Progenitor cell of endocrine pancreas (in vitro differentiated cells): ENCODE measurements at regions not wholly inside any gene's neighbourhood (a gene's known extent, or its start where the extent isn't known, plus 50 kb on each side); places are given as distances from the start of the nearest gene placed in this dataset.

Experiments used
- DNase-seq: peaks from one replicate; pipeline ENCODE4 v3.0.0; 2021; ENCODE audit warnings: low spot score; ENCODE audit not compliant: unreplicated experiment
- H3K27ac Mint-ChIP-seq: 2 replicates; pipeline ENCODE4 v1.8.0; 2021; ENCODE audit warnings: mild to moderate bottlenecking, moderate library complexity, mixed read lengths
- H3K27me3 Mint-ChIP-seq: 2 replicates; pipeline ENCODE4 v1.8.0; 2021; ENCODE audit warnings: mixed read lengths
- H3K36me3 Mint-ChIP-seq: 2 replicates; pipeline ENCODE4 v1.8.0; 2022; ENCODE audit warnings: mixed read lengths; ENCODE audit not compliant: insufficient read depth
- H3K4me1 Mint-ChIP-seq: 2 replicates; pipeline ENCODE4 v1.8.0; 2021; ENCODE audit warnings: low read depth, mixed read lengths
- H3K4me3 Mint-ChIP-seq: 2 replicates; pipeline ENCODE4 v1.8.0; 2021; ENCODE audit warnings: low read depth, mild to moderate bottlenecking, moderate library complexity, mixed read lengths
- H3K9me3 Mint-ChIP-seq: 2 replicates; pipeline ENCODE4 v1.8.0; 2021; ENCODE audit warnings: low read depth, mixed read lengths
- TF ChIP-seq, protein P1 (sequence below): fragments of 200-600 bp; sonication (generic); IDR thresholded peaks from one replicate; pipeline ENCODE4 v1.5.0; 2021; ENCODE audit warnings: antibody characterized with exemption, mild to moderate bottlenecking; ENCODE audit not compliant: unreplicated experiment

DNA sequence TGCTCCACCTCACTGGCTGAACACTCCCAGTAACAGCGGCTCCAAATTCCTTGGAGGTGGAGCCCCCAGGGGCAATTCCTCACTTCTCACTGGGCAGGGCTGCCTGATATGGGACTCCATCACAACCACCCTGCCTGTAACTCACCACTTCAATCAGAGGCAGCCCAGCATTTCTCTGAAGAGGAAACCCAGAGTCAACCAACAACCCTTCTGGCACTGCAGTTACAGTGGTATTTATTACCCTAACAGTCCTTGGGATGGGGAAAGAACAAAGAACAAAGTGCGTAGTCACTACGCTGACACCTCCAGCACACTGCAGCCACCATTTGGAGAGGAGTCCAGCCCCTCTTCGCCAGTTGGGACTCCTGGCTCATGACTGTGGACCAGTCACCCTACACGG, 85.7 kb upstream of the GALNT13 start:
- TF ChIP-seq, protein P1, sequence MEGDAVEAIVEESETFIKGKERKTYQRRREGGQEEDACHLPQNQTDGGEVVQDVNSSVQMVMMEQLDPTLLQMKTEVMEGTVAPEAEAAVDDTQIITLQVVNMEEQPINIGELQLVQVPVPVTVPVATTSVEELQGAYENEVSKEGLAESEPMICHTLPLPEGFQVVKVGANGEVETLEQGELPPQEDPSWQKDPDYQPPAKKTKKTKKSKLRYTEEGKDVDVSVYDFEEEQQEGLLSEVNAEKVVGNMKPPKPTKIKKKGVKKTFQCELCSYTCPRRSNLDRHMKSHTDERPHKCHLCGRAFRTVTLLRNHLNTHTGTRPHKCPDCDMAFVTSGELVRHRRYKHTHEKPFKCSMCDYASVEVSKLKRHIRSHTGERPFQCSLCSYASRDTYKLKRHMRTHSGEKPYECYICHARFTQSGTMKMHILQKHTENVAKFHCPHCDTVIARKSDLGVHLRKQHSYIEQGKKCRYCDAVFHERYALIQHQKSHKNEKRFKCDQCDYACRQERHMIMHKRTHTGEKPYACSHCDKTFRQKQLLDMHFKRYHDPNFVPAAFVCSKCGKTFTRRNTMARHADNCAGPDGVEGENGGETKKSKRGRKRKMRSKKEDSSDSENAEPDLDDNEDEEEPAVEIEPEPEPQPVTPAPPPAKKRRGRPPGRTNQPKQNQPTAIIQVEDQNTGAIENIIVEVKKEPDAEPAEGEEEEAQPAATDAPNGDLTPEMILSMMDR: no peak
- Mint-ChIP-seq H3K9me3 (peaks cover 26% of the 10 kb centered on the region), H3K4me3 (no peak overlapping the region), H3K27ac (no peak overlapping the region), H3K4me1 (no peaks in the 10 kb centered on the region), H3K36me3 (no peaks in the 10 kb centered on the region), H3K27me3 (no peaks in the 10 kb centered on the region)
- no peak for DNase-seq

DNA sequence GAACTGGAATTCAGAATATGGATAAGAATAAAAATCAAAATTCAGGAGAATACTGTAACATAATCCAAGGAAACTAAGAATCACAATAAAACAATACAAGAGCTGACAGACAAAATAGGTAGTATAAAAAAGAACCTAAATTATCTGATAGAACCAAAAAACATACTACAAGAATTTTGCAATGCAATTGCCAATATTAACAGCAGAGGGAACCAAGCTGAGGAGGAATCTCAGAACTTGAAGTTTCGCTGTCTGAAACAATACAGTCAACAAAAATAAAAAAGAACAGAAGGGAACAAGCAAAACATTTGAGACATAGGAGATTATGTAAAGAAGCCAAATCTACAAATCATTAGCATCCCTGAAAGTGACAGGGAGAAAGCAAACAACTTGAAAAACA, 84.1 kb upstream of the GALNT13 start:
- H3K36me3 Mint-ChIP-seq: no peaks in the 10 kb centered on the region
- peaks cover 32% of the 10 kb centered on the region for H3K9me3 Mint-ChIP-seq
- H3K4me3 Mint-ChIP-seq: no peak overlapping the region
- no peaks in the 10 kb centered on the region for H3K4me1 Mint-ChIP-seq
- H3K27me3 Mint-ChIP-seq: no peaks in the 10 kb centered on the region
- DNase-seq: no peak
- H3K27ac Mint-ChIP-seq: no peak overlapping the region
- TF ChIP-seq, protein P1: no peak

DNA sequence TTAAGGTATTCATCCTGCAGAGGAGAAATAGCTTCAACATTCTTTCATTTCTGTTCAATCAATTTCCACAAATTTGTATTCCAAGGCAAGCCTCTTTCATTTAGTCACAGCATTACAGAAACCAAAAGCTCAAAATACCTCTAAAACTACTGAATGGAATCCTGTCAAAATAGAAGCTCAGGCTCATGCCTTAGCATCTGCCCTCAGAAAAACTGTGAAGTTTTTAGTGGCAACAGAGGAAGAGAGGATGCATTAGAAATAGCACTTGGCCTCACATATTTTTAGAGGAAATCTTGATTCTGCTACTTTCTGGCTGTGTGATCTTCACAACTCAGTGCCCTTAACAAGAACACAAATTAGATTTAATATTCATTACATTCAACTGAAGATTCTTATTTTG, 69.1 kb upstream of the GALNT13 start:
- TF ChIP-seq, protein P1: no peak
- no peaks in the 10 kb centered on the region for H3K36me3 Mint-ChIP-seq
- H3K27me3 Mint-ChIP-seq: no peaks in the 10 kb centered on the region
- no peak overlapping the region for H3K4me3 Mint-ChIP-seq
- no peaks in the 10 kb centered on the region for H3K9me3 Mint-ChIP-seq
- H3K4me1 Mint-ChIP-seq: peaks cover 4% of the 10 kb centered on the region
- no peak overlapping the region for H3K27ac Mint-ChIP-seq
- no peak for DNase-seq

DNA sequence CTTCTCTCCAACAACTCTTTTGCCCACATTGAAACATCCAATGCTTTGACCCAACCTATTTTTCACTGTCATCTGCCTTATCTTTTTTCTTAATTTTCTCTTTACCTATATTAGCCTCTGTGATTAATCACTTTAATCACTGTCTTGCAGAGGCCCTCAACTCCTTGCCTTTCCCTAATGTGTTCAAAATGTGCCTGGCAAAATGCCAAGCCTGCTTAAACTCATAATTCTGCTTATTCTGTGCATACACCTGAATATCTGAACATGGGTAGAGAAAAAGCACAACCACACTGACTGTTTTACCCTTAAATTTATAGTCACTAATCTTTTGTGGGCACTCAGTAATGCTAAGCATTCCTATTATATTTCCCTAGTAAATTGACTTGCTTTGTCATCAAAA, 63.0 kb upstream of the GALNT13 start:
- no peaks in the 10 kb centered on the region for H3K36me3 Mint-ChIP-seq
- TF ChIP-seq, protein P1: no peak
- no peaks in the 10 kb centered on the region for H3K9me3 Mint-ChIP-seq
- H3K4me3 Mint-ChIP-seq: no peak overlapping the region
- H3K27ac Mint-ChIP-seq: no peak overlapping the region
- no peaks in the 10 kb centered on the region for H3K27me3 Mint-ChIP-seq
- peaks cover 18% of the 10 kb centered on the region for H3K4me1 Mint-ChIP-seq
- no peak for DNase-seq

DNA sequence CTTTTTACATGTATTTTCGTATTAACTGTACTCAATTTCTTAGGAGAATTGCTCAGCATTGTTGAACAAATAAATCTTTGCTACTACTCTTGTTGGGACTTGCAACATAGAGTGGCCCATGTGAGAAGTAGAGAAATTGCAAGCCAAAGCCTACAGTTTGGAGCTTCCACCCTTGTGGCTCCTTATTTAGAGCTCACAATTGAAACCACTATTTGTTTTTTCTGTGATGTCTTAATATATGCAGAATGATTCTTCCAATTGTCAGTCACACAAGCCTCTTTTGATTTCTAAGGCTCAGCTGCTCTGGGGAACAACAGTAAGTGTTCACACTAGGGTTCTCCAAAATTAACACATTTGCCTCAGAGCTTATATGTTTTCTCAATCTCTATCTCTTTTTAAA, 60.2 kb upstream of the GALNT13 start:
- H3K4me3 Mint-ChIP-seq: no peak overlapping the region
- no peaks in the 10 kb centered on the region for H3K27me3 Mint-ChIP-seq
- peaks cover 16% of the 10 kb centered on the region for H3K4me1 Mint-ChIP-seq
- no peaks in the 10 kb centered on the region for H3K36me3 Mint-ChIP-seq
- TF ChIP-seq, protein P1: no peak
- no peaks in the 10 kb centered on the region for H3K9me3 Mint-ChIP-seq
- DNase-seq: no peak
- H3K27ac Mint-ChIP-seq: no peak overlapping the region
